ENCODE measurements at regions not wholly inside any gene's neighbourhood (a gene's known extent, or its start where the extent isn't known, plus 50 kb on each side); places are given as distances from the start of the nearest gene placed in this dataset.

GRCh38 chr12:4857472-4858291, 52.0 kb upstream of the KCNA1 start:
- Histone ChIP-seq H3K4me1 (ENCODE audit: insufficient read depth, poor library complexity, severe bottlenecking) (no peaks in the 10 kb centered on the region), H3K36me3 (ENCODE audit: low read depth) (no peaks in the 10 kb centered on the region), H3K27me3 (ENCODE audit: insufficient read depth, poor library complexity, severe bottlenecking) (peaks cover 41% of the 10 kb centered on the region), H3K9me3 (ENCODE audit: severe bottlenecking) (no peaks in the 10 kb centered on the region), H3K27ac (ENCODE audit: poor library complexity, severe bottlenecking) (no peak overlapping the region), H3K4me3 (ENCODE audit: severe bottlenecking) (no peak overlapping the region)
- ATAC-seq (ENCODE audit: low read depth), result peak; percentile 78
- TF ChIP-seq, protein P1, sequence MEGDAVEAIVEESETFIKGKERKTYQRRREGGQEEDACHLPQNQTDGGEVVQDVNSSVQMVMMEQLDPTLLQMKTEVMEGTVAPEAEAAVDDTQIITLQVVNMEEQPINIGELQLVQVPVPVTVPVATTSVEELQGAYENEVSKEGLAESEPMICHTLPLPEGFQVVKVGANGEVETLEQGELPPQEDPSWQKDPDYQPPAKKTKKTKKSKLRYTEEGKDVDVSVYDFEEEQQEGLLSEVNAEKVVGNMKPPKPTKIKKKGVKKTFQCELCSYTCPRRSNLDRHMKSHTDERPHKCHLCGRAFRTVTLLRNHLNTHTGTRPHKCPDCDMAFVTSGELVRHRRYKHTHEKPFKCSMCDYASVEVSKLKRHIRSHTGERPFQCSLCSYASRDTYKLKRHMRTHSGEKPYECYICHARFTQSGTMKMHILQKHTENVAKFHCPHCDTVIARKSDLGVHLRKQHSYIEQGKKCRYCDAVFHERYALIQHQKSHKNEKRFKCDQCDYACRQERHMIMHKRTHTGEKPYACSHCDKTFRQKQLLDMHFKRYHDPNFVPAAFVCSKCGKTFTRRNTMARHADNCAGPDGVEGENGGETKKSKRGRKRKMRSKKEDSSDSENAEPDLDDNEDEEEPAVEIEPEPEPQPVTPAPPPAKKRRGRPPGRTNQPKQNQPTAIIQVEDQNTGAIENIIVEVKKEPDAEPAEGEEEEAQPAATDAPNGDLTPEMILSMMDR (IDR thresholded peaks at IDR 0.05; ENCODE audit: poor library complexity, severe bottlenecking), result peak; percentile 87
- DNase-seq (ENCODE audit: low spot score), result no peak

DNA sequence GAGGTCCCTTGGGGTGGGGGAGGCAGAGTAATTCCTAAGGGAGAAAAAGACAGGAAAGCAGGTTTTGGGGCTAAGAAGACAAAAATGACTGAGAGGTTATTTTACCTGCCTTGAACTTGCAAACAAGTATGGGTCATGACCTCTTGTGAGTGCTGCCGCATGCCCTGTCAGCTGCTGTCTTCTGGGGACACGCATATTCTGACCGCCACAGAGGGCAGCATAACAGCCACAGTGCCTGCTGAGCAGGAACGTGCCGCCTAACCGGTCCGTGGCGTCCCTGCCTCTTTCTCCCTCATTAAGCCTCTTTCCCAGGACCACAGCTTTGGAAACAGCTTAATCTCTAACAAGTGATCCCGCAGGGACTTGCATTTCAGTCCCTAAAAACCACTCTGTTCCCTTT, 51.3 kb upstream of the KCNA1 start:
- no peak for ATAC-seq (ENCODE audit: low read depth)
- DNase-seq (ENCODE audit: low spot score), result no peak
- TF ChIP-seq, protein P1 (IDR thresholded peaks at IDR 0.05; ENCODE audit: poor library complexity, severe bottlenecking), result no peak
- H3K27ac ChIP-seq (ENCODE audit: poor library complexity, severe bottlenecking), result no peak overlapping the region
- no peaks in the 10 kb centered on the region for H3K4me1 ChIP-seq (ENCODE audit: insufficient read depth, poor library complexity, severe bottlenecking)
- peaks cover 41% of the 10 kb centered on the region for H3K27me3 ChIP-seq (ENCODE audit: insufficient read depth, poor library complexity, severe bottlenecking)
- no peaks in the 10 kb centered on the region for H3K36me3 ChIP-seq (ENCODE audit: low read depth)
- no peak overlapping the region for H3K4me3 ChIP-seq (ENCODE audit: severe bottlenecking)
- H3K9me3 ChIP-seq (ENCODE audit: severe bottlenecking), result no peaks in the 10 kb centered on the region

- TF ChIP-seq, protein P1 (IDR thresholded peaks at IDR 0.05; ENCODE audit: poor library complexity, severe bottlenecking), result no peak
- Histone ChIP-seq H3K4me3 (ENCODE audit: severe bottlenecking) (no peak overlapping the region), H3K9me3 (ENCODE audit: severe bottlenecking) (no peaks in the 10 kb centered on the region), H3K36me3 (ENCODE audit: low read depth) (no peaks in the 10 kb centered on the region), H3K27me3 (ENCODE audit: insufficient read depth, poor library complexity, severe bottlenecking) (peaks cover 41% of the 10 kb centered on the region), H3K4me1 (ENCODE audit: insufficient read depth, poor library complexity, severe bottlenecking) (no peaks in the 10 kb centered on the region), H3K27ac (ENCODE audit: poor library complexity, severe bottlenecking) (no peak overlapping the region)
- DNase-seq (ENCODE audit: low spot score) (no peak), ATAC-seq (ENCODE audit: low read depth) (no peak)
Measured at GRCh38 chr12:4859478-4860210, 50.1 kb upstream of the KCNA1 start.

Measured in RWPE2 (cell line).